Liver (tissue), 7 donors: ENCODE measurements at regions not wholly inside any gene's neighbourhood (a gene's known extent, or its start where the extent isn't known, plus 50 kb on each side); places are given as distances from the start of the nearest gene placed in this dataset.

ENCODE experiments used
- DNase-seq: peaks from one replicate; pipeline ENCODE4 v3.0.0-alpha.2; 2017; ENCODE audit warnings: low spot score
- H3K27ac ChIP-seq, 2 donors: one replicate each; pipeline ENCODE4 v1.7.0; 2013; ENCODE audit warnings: inconsistent platforms in 2 of 2, low read length in 2 of 2, control low read depth in 1 of 2, low read depth in 1 of 2, mild to moderate bottlenecking in 1 of 2
- H3K27me3 ChIP-seq, 4 donors: one replicate each; pipeline versions ENCODE4 v1.6.1 to v1.7.0; 2013; ENCODE audit warnings: low read length in 3 of 4, inconsistent platforms in 1 of 4, mild to moderate bottlenecking in 1 of 4, moderate library complexity in 1 of 4; ENCODE audit not compliant: control insufficient read depth in 4 of 4, insufficient read depth in 4 of 4
- H3K36me3 ChIP-seq, 4 donors: one replicate each; pipeline versions ENCODE4 v1.6.1 to v1.7.0; 2013; ENCODE audit warnings: low read length in 3 of 4, mild to moderate bottlenecking in 3 of 4, low read depth in 1 of 4, moderate library complexity in 1 of 4; ENCODE audit not compliant: control insufficient read depth in 4 of 4, insufficient read depth in 3 of 4
- H3K4me1 ChIP-seq, 4 donors: one replicate each; pipeline versions ENCODE4 v1.6.1 to v1.7.0; 2013; ENCODE audit warnings: low read length in 3 of 4, mild to moderate bottlenecking in 3 of 4, moderate library complexity in 1 of 4; ENCODE audit not compliant: control insufficient read depth in 4 of 4, insufficient read depth in 4 of 4
- H3K4me3 ChIP-seq, 3 donors: one replicate each; pipeline versions ENCODE4 v1.6.1 to v1.7.0; 2013; ENCODE audit warnings: low read length in 3 of 3, control low read depth in 1 of 3, low read depth in 1 of 3, mild to moderate bottlenecking in 1 of 3
- H3K9ac ChIP-seq, 2 donors: one replicate each; pipeline ENCODE4 v1.7.0; 2013; ENCODE audit warnings: low read length in 2 of 2, mild to moderate bottlenecking in 2 of 2, moderate library complexity in 2 of 2, control low read depth in 1 of 2, low read depth in 1 of 2
- H3K9me3 ChIP-seq, 4 donors: one replicate each; pipeline versions ENCODE4 v1.6.1 to v1.7.0; 2013; ENCODE audit warnings: low read length in 3 of 4; ENCODE audit not compliant: control insufficient read depth in 4 of 4
- ATF3 ChIP-seq: IDR thresholded peaks from 2 replicates; pipeline ENCODE4 v1.6.1; 2016; ENCODE audit warnings: antibody characterized with exemption
- EGR1 ChIP-seq, 2 donors: IDR thresholded peaks; 2 replicates each; pipeline ENCODE4 v1.6.1; 2016 to 2018; ENCODE audit warnings: antibody characterized with exemption in 2 of 2, low read depth in 2 of 2
- FOXA1 ChIP-seq: IDR thresholded peaks from 2 replicates; pipeline ENCODE4 v1.6.1; 2016; ENCODE audit warnings: antibody characterized with exemption
- FOXA2 ChIP-seq: IDR thresholded peaks from 2 replicates; pipeline ENCODE4 v1.6.1; 2016; ENCODE audit warnings: antibody characterized with exemption
- GABPA ChIP-seq, 2 donors: IDR thresholded peaks in 1 of 2; conservative IDR thresholded peaks in 1 of 2; 2 replicates each; pipeline ENCODE4 v1.6.1; 2016; ENCODE audit warnings: antibody characterized with exemption in 2 of 2, mild to moderate bottlenecking in 1 of 2, moderate library complexity in 1 of 2
- HNF4A ChIP-seq, 2 donors: conservative IDR thresholded peaks; 2 replicates each; pipeline ENCODE4 v1.6.1; 2016; ENCODE audit warnings: antibody characterized with exemption in 2 of 2, mild to moderate bottlenecking in 2 of 2
- HNF4G ChIP-seq: IDR thresholded peaks from 2 replicates; pipeline ENCODE4 v1.6.1; 2016; ENCODE audit warnings: antibody characterized with exemption
- REST ChIP-seq: IDR thresholded peaks from 2 replicates; pipeline ENCODE4 v1.6.1; 2016; ENCODE audit warnings: antibody characterized with exemption, mild to moderate bottlenecking
- SP1 ChIP-seq: IDR thresholded peaks from 2 replicates; pipeline ENCODE4 v1.6.1; 2018; ENCODE audit warnings: antibody characterized with exemption, mild to moderate bottlenecking
- TAF1 ChIP-seq: conservative IDR thresholded peaks from 2 replicates; pipeline ENCODE4 v1.6.1; 2016; ENCODE audit warnings: antibody characterized with exemption, mild to moderate bottlenecking
- ZBTB33 ChIP-seq: IDR thresholded peaks from 2 replicates; pipeline ENCODE4 v1.6.1; 2016; ENCODE audit warnings: antibody characterized with exemption
- WGBS: extraction: QIAGEN DNeasy Blood & Tissue Kit; methylation state at CpG from one replicate; pipeline ENCODE4 v1.1.7; 2013; 5-methylcytosine and 5-hydroxymethylcytosine counted together
- donor health status: healthy.
- donor health status: healthy.
- donor health status: healthy.
- donor health status: healthy.

GRCh38 chr2:57681650-57682049 is 365.0 kb upstream of the VRK2 start:
- Histone ChIP-seq H3K27me3 (no peaks in the 10 kb centered on the region), H3K4me1 (no peaks in the 10 kb centered on the region), H3K27ac (no peak overlapping the region), H3K9ac (no peak overlapping the region), H3K36me3 (no peaks in the 10 kb centered on the region), H3K4me3 (no peak overlapping the region), H3K9me3 (no peaks in the 10 kb centered on the region)
- WGBS, result 86% methylated on average over 1 of the region's 1 CpG
- no peak for DNase-seq
- no peak for TF ChIP-seq ATF3
- no peak for TF ChIP-seq SP1
- TF ChIP-seq GABPA (IDR thresholded peaks at IDR 0.05 in 1 of 2, conservative IDR thresholded peaks at IDR 0.05 in 1 of 2), result no peak
- TF ChIP-seq REST, result no peak

DNA sequence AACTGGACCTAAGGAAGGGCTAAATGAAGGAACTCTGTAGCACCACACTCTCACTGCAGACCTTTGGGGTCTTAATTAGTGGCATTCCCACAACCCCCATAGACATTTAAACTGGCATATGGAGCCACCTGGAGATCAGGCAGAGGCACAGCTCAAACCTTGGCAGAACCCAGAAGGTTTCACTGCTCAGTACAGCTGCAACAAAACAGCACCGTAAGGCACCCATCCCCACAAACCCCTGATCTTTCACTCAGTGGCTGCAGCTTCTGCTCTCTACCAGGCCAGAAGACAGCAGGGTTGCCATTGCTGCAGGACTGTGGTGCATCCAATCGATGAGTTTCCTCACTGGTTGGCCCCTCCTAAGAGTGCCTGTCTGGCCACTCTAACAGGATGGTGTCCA is 361.6 kb upstream of the VRK2 start:
- DNase-seq, result no peak

More for the DNA sequence above, 361.6 kb upstream of the VRK2 start:
- H3K4me3 ChIP-seq, result no peak overlapping the region
- H3K9me3 ChIP-seq, result no peaks in the 10 kb centered on the region
- H3K9ac ChIP-seq, result no peak overlapping the region
- TF ChIP-seq TAF1, result no peak
- no peak for TF ChIP-seq GABPA (IDR thresholded peaks at IDR 0.05 in 1 of 2, conservative IDR thresholded peaks at IDR 0.05 in 1 of 2)
- no peak for TF ChIP-seq ATF3
- TF ChIP-seq HNF4G, result no peak
- no peak for TF ChIP-seq HNF4A (conservative IDR thresholded peaks at IDR 0.05)
- TF ChIP-seq SP1, result no peak
- TF ChIP-seq REST, result no peak
- no peak for TF ChIP-seq ZBTB33
- no peak for TF ChIP-seq FOXA1
- TF ChIP-seq EGR1 (IDR thresholded peaks at IDR 0.05; ENCODE audit: low read depth in 2 of 2), result no peak
- TF ChIP-seq FOXA2, result no peak
- no peaks in the 10 kb centered on the region for H3K36me3 ChIP-seq
- H3K27me3 ChIP-seq, result no peaks in the 10 kb centered on the region
- WGBS, result 91% methylated on average over 2 of the region's 2 CpGs
- no peaks in the 10 kb centered on the region for H3K4me1 ChIP-seq
- H3K27ac ChIP-seq, result no peak overlapping the region
